Nucleus accumbens (tissue), 56 donors: ENCODE measurements at regions not wholly inside any gene's neighbourhood (a gene's known extent, or its start where the extent isn't known, plus 50 kb on each side); places are given as distances from the start of the nearest gene placed in this dataset.

Source experiments
- DNase-seq, 56 donors: peaks; one replicate each; lab custom pipeline; 2025; lab: John Stamatoyannopoulos, UW

DNA sequence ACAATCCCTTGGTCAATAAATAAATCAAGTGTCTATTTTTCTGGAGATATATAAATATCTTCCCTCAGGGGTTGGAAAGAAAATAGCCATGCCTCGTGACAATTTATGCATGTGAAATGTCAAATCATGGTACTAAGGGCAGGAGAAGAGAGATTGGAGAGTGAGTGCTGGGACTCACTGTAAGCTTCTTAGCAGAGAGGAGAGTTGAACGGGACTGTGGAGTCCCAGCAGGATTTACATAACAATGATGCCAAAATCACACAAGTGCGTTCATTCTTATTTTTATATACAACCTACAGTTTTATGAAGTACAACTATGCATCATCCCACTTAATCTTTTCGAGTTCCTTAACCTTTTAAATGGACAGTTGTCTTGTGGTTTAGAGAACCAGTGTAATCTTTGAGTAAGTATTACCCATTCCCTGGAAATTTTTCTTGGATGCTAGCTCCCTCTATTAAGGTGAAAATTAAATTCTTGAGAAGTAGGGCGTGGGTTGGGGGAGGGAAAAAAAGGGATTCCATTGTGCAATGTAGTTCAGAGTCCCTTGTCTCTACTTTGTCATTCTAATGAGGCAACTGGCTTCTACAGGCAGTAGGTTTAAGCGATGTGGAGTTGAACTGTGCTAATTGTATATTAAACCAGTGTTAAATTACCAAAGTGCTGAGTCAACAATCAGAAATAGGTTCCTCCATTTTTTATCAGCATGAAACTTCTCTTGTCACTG is 143.6 kb upstream of the EPHA4 start:
- no peak for DNase-seq

DNA sequence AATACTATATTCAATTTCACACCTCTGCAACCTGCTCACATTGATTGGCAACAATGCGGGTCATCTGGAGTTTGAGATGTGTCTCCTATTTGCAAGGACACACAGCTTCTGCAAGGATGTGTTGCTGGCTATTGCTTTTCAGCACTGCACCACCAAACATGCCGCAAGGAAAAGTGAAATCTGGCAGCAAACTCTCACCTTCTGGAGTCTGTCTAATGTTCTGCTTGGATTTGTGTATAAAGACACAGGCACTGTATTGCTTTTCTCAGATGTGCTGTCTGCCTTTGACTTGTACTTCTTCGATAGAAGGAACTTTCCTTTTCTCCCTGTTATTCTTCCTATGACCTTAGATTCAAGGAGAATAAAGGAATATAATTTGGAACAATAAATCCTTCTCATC is 138.6 kb upstream of the EPHA4 start:
- no peak for DNase-seq

DNA sequence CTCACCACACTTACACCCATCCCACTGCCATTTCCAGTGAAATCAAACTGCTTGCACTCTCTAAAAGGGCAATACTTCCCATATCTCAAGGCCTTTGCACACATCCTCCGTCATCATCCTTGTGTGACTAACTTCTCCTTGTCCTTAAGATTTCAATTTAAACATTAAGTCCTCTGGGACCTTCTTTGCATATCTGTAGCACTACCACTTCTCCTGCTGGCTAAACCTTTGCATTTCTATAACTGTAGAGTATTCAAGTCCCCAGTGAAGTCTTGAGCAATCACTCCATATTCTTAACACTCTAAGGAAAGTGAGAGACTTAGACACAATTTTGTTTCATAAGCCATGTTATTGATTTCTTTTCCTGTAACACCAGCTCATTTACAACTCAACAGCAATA is 136.8 kb upstream of the EPHA4 start:
- DNase-seq = no peak

DNA sequence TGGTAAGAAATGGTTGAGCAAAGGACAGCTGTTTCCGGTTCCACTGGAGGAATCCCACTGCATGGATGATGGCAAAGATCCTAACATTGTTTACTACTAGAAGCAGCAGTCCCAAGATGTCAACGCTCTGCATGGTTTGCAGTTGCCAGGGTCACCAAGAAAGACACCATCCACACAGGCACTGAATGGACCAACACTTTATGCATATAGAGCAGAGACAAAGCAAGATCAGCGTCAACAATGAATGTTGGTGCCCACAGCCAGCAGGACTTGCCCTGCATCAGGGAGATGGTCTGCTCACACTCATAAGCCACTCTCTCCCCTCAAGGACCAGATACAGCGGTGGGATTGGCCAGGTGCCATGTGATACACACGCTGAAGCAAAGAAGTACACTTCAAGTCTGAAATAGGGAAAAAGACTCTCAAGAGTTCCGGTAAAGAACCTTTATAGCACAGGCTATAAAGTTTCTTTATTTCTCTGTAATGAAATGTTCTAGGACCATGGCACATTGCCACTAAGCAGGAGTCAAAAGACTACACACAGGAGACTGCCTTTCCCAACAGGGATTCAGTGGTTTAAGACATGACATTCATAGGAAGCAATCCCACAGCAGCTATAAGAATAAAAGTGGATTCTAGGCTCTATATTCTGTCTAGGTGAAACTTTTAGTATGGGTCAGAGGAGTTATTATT is 133.2 kb upstream of the EPHA4 start:
- no peak for DNase-seq

DNA sequence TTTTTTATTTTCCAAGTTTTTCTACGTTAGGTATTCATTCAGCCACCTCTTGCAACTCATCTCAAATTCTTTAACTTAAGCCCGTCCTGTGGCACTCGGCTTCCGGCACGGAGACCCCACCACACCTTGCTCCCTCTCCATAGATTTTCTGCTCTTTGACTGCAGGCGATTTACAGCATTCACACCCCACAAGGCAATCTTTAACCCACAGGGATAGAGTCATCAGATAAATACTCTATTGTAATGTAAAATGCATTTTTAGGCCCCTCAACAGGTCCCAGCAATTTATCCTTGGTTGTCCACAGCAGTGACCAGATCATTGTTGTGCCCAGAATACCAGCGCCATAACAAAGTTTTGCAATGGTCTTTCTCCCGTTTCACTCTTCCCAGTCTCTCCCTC is 132.3 kb upstream of the EPHA4 start:
- no peak for DNase-seq

DNA sequence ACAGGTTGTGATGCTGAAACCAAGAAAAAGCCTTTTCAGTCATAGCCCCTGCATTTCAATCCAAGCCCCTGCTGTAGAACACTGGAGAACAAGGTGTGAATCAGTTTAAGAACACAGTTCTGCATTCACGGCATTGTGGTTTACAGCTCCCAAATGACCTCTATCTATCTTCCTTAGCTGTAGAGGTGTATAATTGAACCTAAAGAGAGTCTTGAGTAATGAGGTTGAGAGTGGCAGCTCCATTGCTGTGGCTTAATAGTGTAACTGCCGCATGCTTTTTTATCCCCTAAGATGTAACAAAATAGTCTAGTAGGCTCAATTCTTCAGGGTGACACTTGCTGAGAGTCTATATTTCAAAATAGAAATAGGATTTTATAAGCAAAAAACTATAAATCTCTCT is 121.3 kb upstream of the EPHA4 start:
- no peak for DNase-seq

DNA sequence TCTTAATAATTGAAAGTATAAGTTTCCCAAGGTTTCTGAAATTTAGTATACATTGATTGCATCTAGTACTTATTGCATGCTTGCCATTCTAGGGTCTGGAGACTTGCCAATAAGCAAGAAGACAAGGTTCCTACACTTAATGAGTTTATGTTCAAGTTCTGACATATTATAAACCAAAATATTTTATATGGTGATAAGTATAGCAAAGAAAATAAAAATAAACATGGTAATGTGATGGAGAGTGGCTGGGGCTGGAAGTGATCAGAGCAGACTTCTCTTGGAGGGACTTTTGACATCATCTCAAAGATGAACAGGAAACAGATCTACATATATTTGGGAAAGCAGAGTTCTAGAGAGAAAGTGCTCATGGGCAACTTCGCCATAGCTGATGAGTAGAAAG is 119.5 kb upstream of the EPHA4 start:
- no peak for DNase-seq

DNA sequence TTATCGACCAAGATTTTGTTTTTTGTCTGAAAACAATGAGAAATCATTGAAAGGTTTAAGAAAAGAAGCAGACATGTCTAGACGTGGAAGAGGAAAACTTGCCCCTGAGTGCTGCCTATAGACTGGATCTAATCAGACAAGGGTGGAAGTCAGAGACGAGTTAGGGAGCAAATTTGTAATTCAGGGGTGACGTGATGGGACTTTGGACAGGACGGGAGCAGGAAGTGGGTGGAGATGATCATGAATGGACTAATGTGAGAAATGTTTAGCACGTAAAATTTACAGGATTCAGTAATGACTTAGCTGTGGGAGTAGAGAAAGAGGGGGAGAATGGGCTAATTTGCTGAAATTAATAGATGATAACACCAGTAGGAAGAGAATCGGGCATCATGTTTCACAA is 117.0 kb upstream of the EPHA4 start:
- DNase-seq = no peak

DNA sequence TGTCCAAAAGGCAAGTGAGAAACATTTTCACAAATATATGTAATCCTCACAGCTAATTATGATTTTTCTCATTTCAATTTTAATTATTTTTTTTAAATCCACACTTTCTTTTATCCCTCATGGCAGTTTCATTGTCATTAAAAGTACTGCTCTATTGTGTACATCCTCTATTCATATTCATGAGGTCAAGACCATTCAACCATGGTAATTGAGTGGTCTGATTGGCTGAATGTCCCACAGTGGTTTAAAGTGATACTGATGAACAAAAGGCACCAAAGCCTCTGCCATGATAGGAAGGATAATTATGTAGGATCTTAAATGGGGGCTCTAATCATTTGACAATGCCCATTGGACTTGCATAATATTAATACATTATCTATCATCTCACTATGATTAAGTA is 108.4 kb upstream of the EPHA4 start:
- no peak for DNase-seq

DNA sequence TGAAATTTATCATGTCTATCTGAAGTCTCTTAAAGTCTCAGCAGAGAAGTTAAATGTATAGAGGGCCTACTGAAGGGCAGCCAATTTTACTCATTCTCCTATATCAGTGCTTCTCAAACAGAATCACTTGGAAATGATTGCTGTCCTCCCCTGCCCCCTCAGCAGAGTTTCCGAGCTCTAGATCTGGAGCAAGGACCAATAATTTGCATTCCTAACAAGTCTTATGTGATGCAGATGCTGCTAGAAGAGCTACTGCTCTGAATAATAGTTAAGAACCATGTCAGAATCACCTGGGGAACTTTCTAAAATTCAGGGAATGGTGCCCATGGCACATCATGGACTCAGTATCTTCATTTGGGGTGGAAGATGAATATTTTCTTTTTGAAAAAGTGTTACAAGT is 105.6 kb upstream of the EPHA4 start:
- DNase-seq = no peak

DNA sequence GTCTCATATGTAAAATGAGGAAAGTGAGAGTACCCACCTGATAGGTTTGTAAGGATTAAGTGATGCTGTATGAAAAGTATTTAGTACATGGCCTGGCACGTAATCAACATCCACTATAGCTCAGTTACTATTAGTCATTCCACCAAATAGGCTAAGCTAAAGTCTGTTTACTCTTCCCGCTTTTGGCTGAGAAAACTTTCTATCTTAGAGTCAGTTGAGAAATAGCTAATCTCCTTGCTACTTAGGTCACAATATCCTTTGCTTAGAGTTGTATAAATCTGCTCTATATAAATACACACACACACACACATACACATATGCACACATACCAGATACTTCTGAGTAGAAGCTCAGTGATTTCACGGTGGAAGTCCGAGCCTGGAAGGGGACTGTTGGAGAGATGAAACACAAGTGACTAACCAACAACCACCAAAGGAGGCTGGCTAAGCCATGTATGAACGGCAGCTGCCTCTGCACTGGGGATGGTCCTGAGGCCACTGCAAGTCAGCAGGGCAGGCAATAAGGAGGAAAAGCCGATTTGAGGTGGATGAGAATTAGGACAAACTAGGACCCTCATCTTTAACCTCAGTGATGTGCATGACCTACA is 104.6 kb upstream of the EPHA4 start:
- DNase-seq = no peak

DNA sequence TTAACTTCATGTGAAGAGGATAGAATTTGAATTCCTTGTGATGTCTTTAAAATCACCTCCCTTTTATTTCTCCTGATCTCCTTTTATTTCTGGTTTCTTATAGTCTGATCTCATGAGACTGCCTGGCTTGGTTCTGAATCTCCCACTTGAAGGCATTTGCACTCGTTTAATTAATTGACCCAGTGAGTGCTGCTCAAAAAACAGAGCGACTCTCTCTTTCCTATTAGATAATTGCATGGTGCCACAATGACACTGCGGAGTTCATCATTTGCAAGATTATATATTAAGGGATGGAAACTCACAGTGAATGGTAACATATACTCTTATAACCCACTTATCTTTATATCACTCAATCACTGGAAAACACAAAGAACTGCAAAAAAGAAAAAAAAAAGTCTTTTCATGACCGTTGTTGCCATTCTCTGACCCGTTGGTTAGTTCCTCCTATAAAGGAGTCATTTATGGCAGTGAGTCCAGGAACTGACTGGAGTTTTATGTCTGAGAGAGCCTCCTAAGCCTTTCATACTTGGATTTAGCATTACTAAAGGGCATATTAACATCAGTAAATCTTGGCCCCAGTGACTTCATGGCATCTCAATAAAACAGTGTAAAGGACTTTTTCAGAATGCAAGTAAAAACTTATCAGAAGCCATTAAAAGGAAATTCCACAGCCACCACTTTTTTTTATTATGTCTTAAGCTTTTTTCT is 103.3 kb upstream of the EPHA4 start:
- DNase-seq = no peak

DNA sequence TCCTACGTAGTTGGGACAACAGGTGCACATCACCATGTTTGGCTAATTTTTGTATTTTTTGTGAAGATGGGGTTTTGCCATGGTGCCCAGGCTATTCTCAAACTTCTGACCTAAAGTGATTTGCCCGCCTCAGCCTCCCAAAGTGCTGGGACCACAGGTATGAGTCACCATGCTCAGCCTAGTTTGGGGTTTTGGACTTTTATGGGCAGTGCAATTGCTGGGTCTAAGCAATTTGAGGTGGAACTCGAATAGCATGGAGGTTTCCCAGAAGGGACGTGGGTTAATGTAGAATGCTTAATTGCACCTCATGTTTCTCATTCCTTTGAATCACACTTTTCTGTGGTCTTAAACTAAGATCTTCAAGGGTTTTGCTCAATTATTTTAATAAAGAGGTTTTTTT is 102.3 kb upstream of the EPHA4 start:
- no peak for DNase-seq

DNA sequence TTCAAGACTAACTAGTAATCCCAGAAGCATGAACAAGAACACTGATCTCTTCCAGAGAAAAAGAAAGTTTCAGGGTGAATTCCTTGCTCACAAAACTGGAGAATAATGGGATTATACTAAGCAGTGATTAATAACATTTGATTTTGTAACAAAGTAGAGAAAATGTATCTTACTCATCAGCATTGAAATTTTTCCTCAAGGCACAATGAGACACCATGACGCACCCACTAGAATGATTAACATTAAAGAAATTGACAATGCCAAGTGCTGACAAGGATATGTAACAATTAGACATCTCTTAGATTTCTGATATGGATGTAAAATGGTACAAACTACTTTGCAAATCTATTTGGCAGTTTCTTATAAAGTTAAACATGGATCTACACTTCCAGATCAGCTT is 101.1 kb upstream of the EPHA4 start:
- DNase-seq = no peak

DNA sequence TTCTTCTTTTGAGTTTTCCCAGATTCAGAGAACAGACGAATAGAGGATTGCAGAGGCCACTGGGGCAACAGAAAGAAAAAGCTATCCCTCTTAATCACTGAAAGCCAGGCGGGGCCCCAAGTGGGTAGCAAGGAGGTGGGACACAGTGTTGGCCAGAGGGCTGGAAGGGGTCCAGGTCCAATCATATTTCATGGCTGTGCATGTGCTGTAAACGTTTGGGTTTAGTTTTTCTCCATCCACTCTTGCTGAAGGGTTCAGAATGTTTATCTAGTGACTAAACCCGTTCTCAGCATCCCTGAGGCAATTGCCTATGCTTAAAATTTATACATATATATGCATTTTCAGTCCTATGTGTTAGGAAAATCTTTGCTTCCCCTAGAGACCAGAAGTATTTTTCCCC is 99.4 kb upstream of the EPHA4 start:
- DNase-seq = no peak

DNA sequence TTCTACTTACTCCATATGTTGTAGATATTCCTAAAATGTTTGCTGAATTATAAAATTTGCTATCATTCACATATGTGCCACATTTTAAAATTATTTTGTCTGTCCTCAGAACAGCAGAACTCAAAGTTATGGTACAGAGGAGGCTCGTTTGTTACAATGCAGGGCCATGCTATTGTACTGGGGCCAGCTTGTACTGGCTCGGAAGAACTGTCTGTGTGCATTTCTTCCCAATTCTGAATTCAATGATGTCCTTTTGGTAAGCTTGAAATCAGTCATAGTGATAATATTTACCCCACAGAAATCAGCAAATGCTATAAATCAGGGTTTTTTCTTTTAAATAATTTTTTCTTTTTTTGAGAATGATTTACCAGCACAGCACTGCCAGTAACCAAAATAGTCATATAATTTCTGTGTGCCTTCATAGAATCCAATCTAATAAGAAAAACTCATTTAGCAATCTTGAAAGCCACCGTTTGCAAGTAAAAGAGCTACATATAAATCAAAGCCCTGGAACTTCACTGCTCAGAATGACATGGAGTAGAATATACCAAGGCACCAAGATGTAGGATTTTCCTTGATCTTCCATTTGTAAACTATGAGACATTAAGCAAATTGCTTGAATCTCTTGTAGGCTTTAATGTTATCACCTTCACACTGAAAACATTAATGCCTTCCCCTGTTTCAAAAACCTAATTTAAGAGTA is 90.7 kb upstream of the EPHA4 start:
- no peak for DNase-seq

DNA sequence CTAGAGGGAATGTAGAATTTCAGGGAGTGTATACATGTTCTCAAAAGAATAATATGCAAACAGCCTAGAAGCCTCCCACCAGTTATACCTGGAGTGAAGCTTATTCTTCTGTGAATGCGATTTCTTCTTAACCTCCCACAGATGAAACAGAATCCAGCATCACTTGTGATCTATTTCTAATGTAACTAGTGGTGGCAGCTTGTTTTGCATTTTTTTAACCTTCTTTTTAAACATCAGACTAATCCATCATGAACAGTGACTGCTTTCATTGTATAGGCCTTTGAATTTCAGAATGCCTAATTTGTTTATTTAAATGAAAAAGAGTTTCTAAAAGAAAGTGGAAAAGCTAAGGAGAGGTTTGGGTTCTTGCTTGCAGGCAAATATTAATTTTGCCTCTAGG is 85.7 kb upstream of the EPHA4 start:
- DNase-seq = peak in 1 of 56 donors; percentile 0

DNA sequence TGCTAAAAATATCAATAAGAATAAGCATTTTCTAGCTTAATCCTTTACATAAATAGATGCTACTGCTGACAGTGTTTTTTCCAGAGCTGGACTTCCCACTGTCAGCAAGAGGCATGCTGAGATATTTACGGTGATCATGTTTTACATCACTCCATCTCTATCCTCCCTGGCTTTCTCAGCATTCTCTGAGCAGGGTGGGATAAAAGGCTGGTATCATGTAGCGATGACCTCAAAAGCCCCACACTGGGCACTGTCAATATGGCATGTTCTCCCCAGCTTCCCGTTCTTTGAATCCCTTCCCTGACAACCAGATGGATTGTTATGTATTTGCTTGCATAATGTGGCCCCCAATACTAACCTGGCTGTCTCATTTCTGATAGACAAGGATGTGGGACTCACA is 83.2 kb upstream of the EPHA4 start:
- DNase-seq = no peak

DNA sequence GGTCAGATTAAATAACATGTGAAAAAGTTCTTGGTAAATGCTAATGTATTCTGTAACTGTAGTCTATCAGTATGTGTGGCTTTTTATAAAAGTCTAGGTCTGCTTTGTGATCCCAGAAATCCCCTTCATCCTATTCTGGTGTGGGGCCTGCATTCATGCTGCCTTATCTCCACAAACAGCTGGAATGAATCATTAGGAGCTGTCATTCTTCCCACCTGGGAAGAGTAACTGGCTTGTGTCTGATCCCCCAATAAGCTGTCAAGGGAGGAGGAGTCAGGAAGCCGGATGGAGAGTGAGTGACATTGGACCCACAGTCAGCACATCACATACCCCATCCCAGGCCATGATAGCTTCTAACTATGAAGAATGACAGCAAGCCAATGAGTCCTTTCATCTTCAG is 81.1 kb upstream of the EPHA4 start:
- no peak for DNase-seq

DNA sequence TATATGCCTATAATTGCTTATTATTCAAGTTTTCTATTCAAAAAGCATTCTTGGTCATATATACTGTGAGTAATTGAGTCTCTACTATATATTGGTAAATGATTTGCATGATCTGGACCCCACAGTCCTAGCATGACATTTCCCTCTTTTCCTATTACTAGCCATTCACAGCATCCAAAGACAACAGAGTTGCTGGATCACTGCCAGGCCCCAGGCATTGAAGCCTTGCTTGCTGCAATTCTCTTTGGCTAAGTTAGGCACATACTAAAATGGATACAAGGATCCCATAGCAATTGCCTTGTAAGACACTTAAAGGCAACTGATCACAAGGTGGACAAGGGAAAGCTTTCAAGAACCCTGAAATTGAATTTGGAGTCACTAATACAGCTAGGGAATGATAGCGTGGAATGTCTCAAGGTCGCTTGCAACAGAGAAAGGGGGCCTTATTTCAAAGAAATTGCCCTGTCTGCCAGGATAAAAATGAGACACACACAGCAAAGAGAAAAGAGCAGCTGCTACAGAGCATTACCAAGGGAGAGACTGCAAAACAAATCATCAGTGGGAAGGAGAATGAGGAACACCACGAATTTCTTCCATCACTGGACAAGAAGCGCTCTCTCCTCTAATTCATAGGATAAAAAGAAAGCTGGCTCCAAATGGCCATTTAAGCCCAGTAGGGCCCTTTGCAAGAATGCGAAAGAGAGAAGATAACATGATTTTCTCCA is 77.1 kb upstream of the EPHA4 start:
- DNase-seq = peak in 9 of 56 donors; percentile 0 to 20 (median 4)
